Fibroblast of skin of right biceps (primary cell): ENCODE measurements at regions not wholly inside any gene's neighbourhood (a gene's known extent, or its start where the extent isn't known, plus 50 kb on each side); places are given as distances from the start of the nearest gene placed in this dataset.

Source experiments
- DNase-seq: peaks from one replicate; pipeline ENCODE4 v3.0.0-alpha.2; 2013

- DNase-seq, result no peak
These were observed 567.4 kb upstream of the MKI67 start for GRCh38 chr10:128693493-128694131.

GRCh38 chr10:128694168-128694850 is 568.1 kb upstream of the MKI67 start:
- DNase-seq, result no peak

GRCh38 chr10:128694851-128695725 is 568.9 kb upstream of the MKI67 start:
- DNase-seq, result no peak

GRCh38 chr10:128695931-128696330 is 569.7 kb upstream of the MKI67 start:
- no peak for DNase-seq

GRCh38 chr10:128697437-128697836 is 571.2 kb upstream of the MKI67 start:
- DNase-seq, result no peak

GRCh38 chr10:128701381-128701780 is 575.2 kb upstream of the MKI67 start:
- DNase-seq, result no peak

GRCh38 chr10:128701837-128702236 is 575.6 kb upstream of the MKI67 start:
- no peak for DNase-seq

GRCh38 chr10:128704716-128705115 is 578.5 kb upstream of the MKI67 start:
- peak; percentile 36 for DNase-seq

- DNase-seq, result no peak
These were observed 582.0 kb upstream of the MKI67 start for GRCh38 chr10:128708182-128708581.

- DNase-seq, result no peak
These were observed 583.5 kb upstream of the MKI67 start for GRCh38 chr10:128709686-128710085.

GRCh38 chr10:128710098-128710797 is 584.0 kb upstream of the MKI67 start:
- DNase-seq, result no peak

- no peak for DNase-seq
These were observed 584.6 kb upstream of the MKI67 start for GRCh38 chr10:128710798-128711183.

- DNase-seq, result peak; percentile 21
These were observed 585.6 kb upstream of the MKI67 start for GRCh38 chr10:128711806-128712205.

- no peak for DNase-seq
These were observed 586.6 kb upstream of the MKI67 start for GRCh38 chr10:128712661-128713400.

GRCh38 chr10:128713471-128713870 is 587.2 kb upstream of the MKI67 start:
- DNase-seq, result no peak

GRCh38 chr10:128713874-128714570 is 587.8 kb upstream of the MKI67 start:
- DNase-seq, result peak; percentile 73

GRCh38 chr10:128714644-128715415 is 588.6 kb upstream of the MKI67 start:
- DNase-seq, result no peak

- no peak for DNase-seq
These were observed 590.0 kb upstream of the MKI67 start for GRCh38 chr10:128716181-128716580.

GRCh38 chr10:128721963-128722445 is 595.8 kb upstream of the MKI67 start:
- DNase-seq, result no peak

- DNase-seq, result no peak
These were observed 596.7 kb upstream of the MKI67 start for GRCh38 chr10:128722947-128723346.
